Medulla oblongata (tissue), 1 donor: ENCODE measurements at regions not wholly inside any gene's neighbourhood (a gene's known extent, or its start where the extent isn't known, plus 50 kb on each side); places are given as distances from the start of the nearest gene placed in this dataset.
"Not testable (repeated sequence)": the region's sequence is repeated elsewhere in the genome, so short reads cannot be mapped to it uniquely, and the experiment has no call there.

Source experiments
- DNase-seq: peaks from one replicate; pipeline ENCODE4 v3.0.0-alpha.2; 2015; ENCODE audit errors: extremely low spot score

GRCh38 chr2:209300766-209301165 is 123.1 kb upstream of the MAP2 start:
- not testable (repeated sequence) for DNase-seq

- no peak for DNase-seq
Measured at GRCh38 chr2:209305026-209305425, 118.8 kb upstream of the MAP2 start.

GRCh38 chr2:209305746-209306196 is 118.1 kb upstream of the MAP2 start:
- no peak for DNase-seq

- DNase-seq: no peak
Measured at GRCh38 chr2:209307161-209308001, 116.5 kb upstream of the MAP2 start.

GRCh38 chr2:209308415-209308814 is 115.4 kb upstream of the MAP2 start:
- no peak for DNase-seq

- DNase-seq: no peak
Measured at GRCh38 chr2:209311948-209312347, 111.9 kb upstream of the MAP2 start.

GRCh38 chr2:209312450-209312849 is 111.4 kb upstream of the MAP2 start:
- not testable (repeated sequence) for DNase-seq

- DNase-seq: no peak
Measured at GRCh38 chr2:209314653-209315052, 109.2 kb upstream of the MAP2 start.

GRCh38 chr2:209316141-209316540 is 107.7 kb upstream of the MAP2 start:
- no peak for DNase-seq

- DNase-seq: no peak
Measured at GRCh38 chr2:209321076-209321475, 102.8 kb upstream of the MAP2 start.

- DNase-seq: no peak
Measured at GRCh38 chr2:209321581-209321980, 102.3 kb upstream of the MAP2 start.

GRCh38 chr2:209322041-209322440 is 101.8 kb upstream of the MAP2 start:
- no peak for DNase-seq

GRCh38 chr2:209322905-209323512 is 100.8 kb upstream of the MAP2 start:
- no peak for DNase-seq

GRCh38 chr2:209323738-209324137 is 100.1 kb upstream of the MAP2 start:
- DNase-seq: no peak

GRCh38 chr2:209324281-209324680 is 99.6 kb upstream of the MAP2 start:
- DNase-seq: no peak

GRCh38 chr2:209331291-209331844 is 92.5 kb upstream of the MAP2 start:
- peak; percentile 40 for DNase-seq

- DNase-seq: peak; percentile 76
Measured at GRCh38 chr2:209334188-209335017, 89.4 kb upstream of the MAP2 start.

- DNase-seq: no peak
Measured at GRCh38 chr2:209340522-209340921, 83.3 kb upstream of the MAP2 start.

GRCh38 chr2:209344349-209344748 is 79.5 kb upstream of the MAP2 start:
- no peak for DNase-seq

GRCh38 chr2:209348433-209348832 is 75.4 kb upstream of the MAP2 start:
- DNase-seq: no peak

- no peak for DNase-seq
Measured at GRCh38 chr2:209351636-209352035, 72.2 kb upstream of the MAP2 start.

- DNase-seq: no peak
Measured at GRCh38 chr2:209358992-209359391, 64.9 kb upstream of the MAP2 start.
